Ishikawa (cell line): ENCODE measurements at regions not wholly inside any gene's neighbourhood (a gene's known extent, or its start where the extent isn't known, plus 50 kb on each side); places are given as distances from the start of the nearest gene placed in this dataset.
A peak's percentile ranks its signal among the peaks of the same experiment; 100 is the strongest.

ENCODE experiments used
- CEBPB ChIP-seq: IDR thresholded peaks from 2 replicates; pipeline ENCODE4 v1.6.1; 2012
- CREB1 ChIP-seq: IDR thresholded peaks from 2 replicates; pipeline ENCODE4 v1.6.1; 2012; ENCODE audit warnings: low read depth
- EGR1 ChIP-seq: IDR thresholded peaks from 2 replicates; pipeline ENCODE4 v1.6.1; 2012
- EP300 ChIP-seq: IDR thresholded peaks from 2 replicates; pipeline ENCODE4 v1.6.1; 2012; ENCODE audit warnings: borderline replicate concordance
- FOXM1 ChIP-seq: IDR thresholded peaks from 2 replicates; pipeline ENCODE4 v1.6.1; 2012; ENCODE audit warnings: low read depth, borderline replicate concordance
- MAX ChIP-seq: IDR thresholded peaks from 2 replicates; pipeline ENCODE4 v1.6.1; 2012
- NFIC ChIP-seq: IDR thresholded peaks from 2 replicates; pipeline ENCODE4 v1.6.1; 2012
- RAD21 ChIP-seq: IDR thresholded peaks from 2 replicates; pipeline ENCODE4 v1.6.1; 2012; ENCODE audit warnings: low read depth
- TAF1 ChIP-seq: IDR thresholded peaks from 2 replicates; pipeline ENCODE4 v1.6.1; 2012; ENCODE audit warnings: low read depth, mild to moderate bottlenecking
- TCF12 ChIP-seq: IDR thresholded peaks from 2 replicates; pipeline ENCODE4 v1.6.1; 2012; ENCODE audit warnings: low read depth
- TEAD4 ChIP-seq: IDR thresholded peaks from 2 replicates; pipeline ENCODE4 v1.6.1; 2012
- YY1 ChIP-seq: IDR thresholded peaks from 2 replicates; pipeline ENCODE4 v1.6.1; 2012; ENCODE audit warnings: low read depth
- ZBTB7A ChIP-seq: IDR thresholded peaks from 2 replicates; pipeline ENCODE4 v1.6.1; 2012; ENCODE audit warnings: low read depth
- TF ChIP-seq, protein P1 (sequence below): IDR thresholded peaks from 2 replicates; pipeline ENCODE4 v1.6.1; 2012
- TF ChIP-seq, protein P2 (sequence below): IDR thresholded peaks from 2 replicates; pipeline ENCODE4 v1.6.1; 2012; ENCODE audit warnings: low read depth, mild to moderate bottlenecking

DNA sequence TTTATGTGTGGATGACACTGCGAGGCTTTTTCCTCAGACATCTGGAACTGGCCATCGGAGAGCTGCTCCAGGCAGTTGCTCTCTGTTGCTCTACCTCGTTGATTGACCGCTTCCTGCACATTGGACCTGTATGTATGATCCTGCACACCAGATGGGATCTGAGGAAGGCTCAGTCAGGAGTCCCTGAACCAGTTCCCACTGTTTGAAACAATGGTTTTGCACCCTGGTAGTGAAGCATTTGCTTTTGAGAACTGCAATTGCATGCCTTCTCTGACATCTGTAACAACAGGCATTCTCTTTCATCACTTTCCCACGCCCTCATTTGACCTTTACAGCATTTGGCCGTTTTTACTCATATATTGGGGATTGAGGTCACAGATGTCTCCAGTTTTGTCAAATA is 61.1 kb upstream of the NPAS1 start:
- TF ChIP-seq MAX (0 out of 2 replicates have a peak, but pooled peaks have one; percentile 25), FOXM1 (no peak), EGR1 (no peak), TCF12 (no peak), CREB1 (no peak)
- TF ChIP-seq, protein P1, sequence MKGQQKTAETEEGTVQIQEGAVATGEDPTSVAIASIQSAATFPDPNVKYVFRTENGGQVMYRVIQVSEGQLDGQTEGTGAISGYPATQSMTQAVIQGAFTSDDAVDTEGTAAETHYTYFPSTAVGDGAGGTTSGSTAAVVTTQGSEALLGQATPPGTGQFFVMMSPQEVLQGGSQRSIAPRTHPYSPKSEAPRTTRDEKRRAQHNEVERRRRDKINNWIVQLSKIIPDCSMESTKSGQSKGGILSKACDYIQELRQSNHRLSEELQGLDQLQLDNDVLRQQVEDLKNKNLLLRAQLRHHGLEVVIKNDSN: no peak

GRCh38 chr19:46959894-46960556 is 59.6 kb upstream of the NPAS1 start:
- TF ChIP-seq, protein P1: no peak
- TF ChIP-seq CREB1 (no peak), CEBPB (peak; percentile 62), RAD21 (no peak), YY1 (no peak), ZBTB7A (no peak), TEAD4 (0 out of 2 replicates have a peak, but pooled peaks have one; percentile 43), NFIC (no peak), TAF1 (no peak), EP300 (no peak), FOXM1 (no peak)
- TF ChIP-seq, protein P2, sequence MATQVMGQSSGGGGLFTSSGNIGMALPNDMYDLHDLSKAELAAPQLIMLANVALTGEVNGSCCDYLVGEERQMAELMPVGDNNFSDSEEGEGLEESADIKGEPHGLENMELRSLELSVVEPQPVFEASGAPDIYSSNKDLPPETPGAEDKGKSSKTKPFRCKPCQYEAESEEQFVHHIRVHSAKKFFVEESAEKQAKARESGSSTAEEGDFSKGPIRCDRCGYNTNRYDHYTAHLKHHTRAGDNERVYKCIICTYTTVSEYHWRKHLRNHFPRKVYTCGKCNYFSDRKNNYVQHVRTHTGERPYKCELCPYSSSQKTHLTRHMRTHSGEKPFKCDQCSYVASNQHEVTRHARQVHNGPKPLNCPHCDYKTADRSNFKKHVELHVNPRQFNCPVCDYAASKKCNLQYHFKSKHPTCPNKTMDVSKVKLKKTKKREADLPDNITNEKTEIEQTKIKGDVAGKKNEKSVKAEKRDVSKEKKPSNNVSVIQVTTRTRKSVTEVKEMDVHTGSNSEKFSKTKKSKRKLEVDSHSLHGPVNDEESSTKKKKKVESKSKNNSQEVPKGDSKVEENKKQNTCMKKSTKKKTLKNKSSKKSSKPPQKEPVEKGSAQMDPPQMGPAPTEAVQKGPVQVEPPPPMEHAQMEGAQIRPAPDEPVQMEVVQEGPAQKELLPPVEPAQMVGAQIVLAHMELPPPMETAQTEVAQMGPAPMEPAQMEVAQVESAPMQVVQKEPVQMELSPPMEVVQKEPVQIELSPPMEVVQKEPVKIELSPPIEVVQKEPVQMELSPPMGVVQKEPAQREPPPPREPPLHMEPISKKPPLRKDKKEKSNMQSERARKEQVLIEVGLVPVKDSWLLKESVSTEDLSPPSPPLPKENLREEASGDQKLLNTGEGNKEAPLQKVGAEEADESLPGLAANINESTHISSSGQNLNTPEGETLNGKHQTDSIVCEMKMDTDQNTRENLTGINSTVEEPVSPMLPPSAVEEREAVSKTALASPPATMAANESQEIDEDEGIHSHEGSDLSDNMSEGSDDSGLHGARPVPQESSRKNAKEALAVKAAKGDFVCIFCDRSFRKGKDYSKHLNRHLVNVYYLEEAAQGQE: no peak

DNA sequence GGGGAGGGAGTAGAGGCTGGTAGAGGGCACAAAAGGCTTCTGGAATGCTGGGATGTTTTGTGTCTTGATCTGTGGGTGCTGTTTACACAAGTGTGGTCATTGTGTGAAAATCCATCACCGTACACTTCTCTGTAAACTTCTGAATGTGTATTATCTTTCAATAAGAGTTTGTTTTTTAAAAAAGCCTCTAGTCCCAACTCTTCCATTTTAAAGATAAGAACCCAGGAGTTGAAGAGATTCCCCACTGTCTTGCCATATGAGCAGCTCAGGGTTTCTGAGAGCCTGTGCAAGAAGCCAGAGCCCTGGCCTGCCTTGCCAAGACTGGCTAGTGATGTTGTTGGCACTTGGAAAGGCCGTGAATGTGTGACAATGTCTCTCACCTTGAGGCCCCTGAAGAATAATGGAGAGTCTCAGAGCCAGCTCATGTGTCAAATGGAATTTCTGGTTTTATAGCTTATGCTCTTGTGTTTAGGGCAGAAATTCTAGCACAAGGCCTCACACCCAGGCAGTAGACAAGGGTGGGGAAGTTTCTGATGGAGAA is 57.5 kb upstream of the NPAS1 start:
- TF ChIP-seq CREB1: no peak
- TF ChIP-seq MAX: 0 out of 2 replicates have a peak, but pooled peaks have one; percentile 14

- TF ChIP-seq MAX: no peak
These were observed 56.4 kb upstream of the NPAS1 start for GRCh38 chr19:46963093-46963734.

- TF ChIP-seq TAF1: no peak
- TF ChIP-seq EGR1: no peak
- TF ChIP-seq, protein P2: no peak
- no peak for TF ChIP-seq ZBTB7A
- peak; percentile 13; the same call in 1 of the 2 replicates for TF ChIP-seq RAD21
- TF ChIP-seq NFIC: peak; percentile 82
- no peak; the same call in 1 of the 2 replicates for TF ChIP-seq CEBPB
- TF ChIP-seq TCF12: peak; percentile 77
- TF ChIP-seq TEAD4: peak; percentile 45; the same call in 1 of the 2 replicates
- TF ChIP-seq EP300: peak; percentile 73; the same call in 1 of the 2 replicates
- no peak for TF ChIP-seq CREB1
- peak; percentile 72 for TF ChIP-seq MAX
- TF ChIP-seq YY1: peak; percentile 72
- peak; percentile 47; the same call in 1 of the 2 replicates for TF ChIP-seq FOXM1
- TF ChIP-seq, protein P1: no peak; the same call in 1 of the 2 replicates
These were observed 52.0 kb upstream of the NPAS1 start for GRCh38 chr19:46967578-46968032.
